Endothelial cell of umbilical vein (primary cell): ENCODE measurements at regions not wholly inside any gene's neighbourhood (a gene's known extent, or its start where the extent isn't known, plus 50 kb on each side); places are given as distances from the start of the nearest gene placed in this dataset.

Source experiments
- BruUV-seq: library from RNA; stranded (reverse); fragments of 400-500 nt; replicated peaks from 2 replicates; lab custom pipeline; 2021; lab: Mats Ljungman, UMichigan
- CTCF ChIA-PET: fragments of 300-600, 350-600 bp; sonication (Branson Sonifier 250); formaldehyde crosslinking; loops from one replicate; lab custom pipeline; 2021; ENCODE audit warnings: antibody characterized with exemption, inconsistent platforms; lab: Charles Lee
- POLR2A ChIA-PET: fragments of 300-600, 350-600 bp; sonication (Branson Sonifier 250); formaldehyde crosslinking; loops from one replicate; lab custom pipeline; 2021; ENCODE audit warnings: antibody characterized with exemption, inconsistent platforms; lab: Charles Lee
- DNase-seq: peaks from one replicate; pipeline ENCODE4 v3.0.0-alpha.2; 2011; ENCODE audit warnings: low read depth, low spot score
- FAIRE-seq: peaks from 2 replicates; lab custom pipeline; 2011; peaks lifted over from hg19 to GRCh38; lab: Jason Lieb, UNC
- H2AFZ ChIP-seq: 2 replicates; pipeline ENCODE4 v1.6.0; 2012; ENCODE audit warnings: low read depth, low read length, control low read depth, inconsistent platforms
- H3K27ac ChIP-seq: 2 replicates; pipeline ENCODE4 v1.5.1; 2011; ENCODE audit warnings: low read depth, mild to moderate bottlenecking, control low read depth, low read length, moderate library complexity; ENCODE audit not compliant: insufficient read depth
- H3K27me3 ChIP-seq, 2 experiments: 2 replicates each; pipeline versions ENCODE4 v1.6.0 to v1.6.1; 2011; ENCODE audit warnings: low read length in 2 of 2, mixed read lengths in 1 of 2; ENCODE audit not compliant: control insufficient read depth in 2 of 2, insufficient read depth in 2 of 2
- H3K36me3 ChIP-seq, 2 experiments: 2 replicates in 1 of 2; 3 replicates in 1 of 2; pipeline ENCODE4 v1.5.1; 2011; ENCODE audit warnings: low read length in 2 of 2, mild to moderate bottlenecking in 1 of 2, moderate library complexity in 1 of 2; ENCODE audit not compliant: control insufficient read depth in 2 of 2, insufficient read depth in 2 of 2; ENCODE audit errors: extremely low read depth in 1 of 2
- H3K4me1 ChIP-seq: 3 replicates; pipeline ENCODE4 v1.5.1; 2011; ENCODE audit warnings: mild to moderate bottlenecking, low read length; ENCODE audit not compliant: control insufficient read depth, insufficient read depth; ENCODE audit errors: extremely low read depth
- H3K4me2 ChIP-seq: 2 replicates; pipeline ENCODE4 v1.6.1; 2011; ENCODE audit warnings: low read length, control low read depth, mixed read lengths; ENCODE audit not compliant: insufficient read depth
- H3K4me3 ChIP-seq, 3 experiments: fragments of 200-600 bp in 1 of 3; sonication (generic), shearing (Covaris generic) in 1 of 3; replicated peaks in 1 of 3; 2 replicates each; pipeline ENCODE4 v1.5.1; 2011 to 2016; ENCODE audit warnings: control low read depth in 3 of 3, low read length in 3 of 3, mild to moderate bottlenecking in 2 of 3, inconsistent platforms in 1 of 3, low read depth in 1 of 3, moderate library complexity in 1 of 3; ENCODE audit not compliant: insufficient read depth in 1 of 3
- H3K79me2 ChIP-seq: 2 replicates; pipeline ENCODE4 v1.6.0; 2012; ENCODE audit warnings: low read length, inconsistent platforms; ENCODE audit not compliant: control insufficient read depth, insufficient read depth
- H3K9ac ChIP-seq: replicated peaks from 2 replicates; pipeline ENCODE3; 2011; ENCODE audit warnings: low read length, control low read depth; ENCODE audit not compliant: insufficient read depth; ENCODE audit errors: extremely low read depth
- H3K9me1 ChIP-seq: replicated peaks from 3 replicates; pipeline ENCODE4 v1.6.0; 2011; ENCODE audit warnings: mild to moderate bottlenecking, low read length; ENCODE audit not compliant: control insufficient read depth, insufficient read depth; ENCODE audit errors: extremely low read depth
- H3K9me3 ChIP-seq: replicated peaks from 2 replicates; pipeline ENCODE4 v1.5.1; 2012; ENCODE audit warnings: low read length, inconsistent platforms; ENCODE audit not compliant: control insufficient read depth, insufficient read depth
- H4K20me1 ChIP-seq: replicated peaks from 2 replicates; pipeline ENCODE3; 2011; ENCODE audit warnings: mild to moderate bottlenecking, low read length; ENCODE audit not compliant: control insufficient read depth, insufficient read depth; ENCODE audit errors: extremely low read depth
- FOS ChIP-seq: IDR thresholded peaks from 2 replicates; pipeline ENCODE4 v1.6.1; 2011; ENCODE audit warnings: mild to moderate bottlenecking, low read length, moderate library complexity, borderline replicate concordance; ENCODE audit not compliant: insufficient read depth
- GATA2 ChIP-seq: IDR thresholded peaks from 2 replicates; pipeline ENCODE4 v1.7.0; 2011; ENCODE audit warnings: low read depth, mild to moderate bottlenecking, moderate library complexity, mixed read lengths, low read length; ENCODE audit not compliant: insufficient read length, insufficient read depth
- JUN ChIP-seq: IDR thresholded peaks from 2 replicates; pipeline ENCODE4 v1.6.1; 2011; ENCODE audit warnings: borderline replicate concordance, low read depth; ENCODE audit not compliant: insufficient read length, insufficient read depth
- POLR2A ChIP-seq: IDR thresholded peaks from 2 replicates; pipeline ENCODE4 v1.6.1; 2012; ENCODE audit warnings: low read depth, mild to moderate bottlenecking, control low read depth, low read length
- POLR2AphosphoS5 ChIP-seq: IDR thresholded peaks from 2 replicates; pipeline ENCODE4 v1.6.1; 2012; ENCODE audit warnings: low read depth, mild to moderate bottlenecking, control low read depth, low read length, moderate library complexity; ENCODE audit not compliant: insufficient read depth
- dilution Hi-C: fragments of 300-500 bp; cut with MboI; formaldehyde crosslinking; loops from one replicate; pipeline ENCODE4 v1.15.0; 2019; ENCODE audit warnings: low sequenced_read_pairs; ENCODE audit not compliant: extremely low pct_ligation_motif_present
- intact Hi-C: fragments of 100-400 bp; cut with micrococcal nuclease; formaldehyde crosslinking; loops from one replicate; pipeline ENCODE4 v1.10.0; 2022
- TF ChIP-seq, protein P1 (sequence below): IDR thresholded peaks from 2 replicates; pipeline ENCODE4 v1.6.1; 2011; ENCODE audit not compliant: insufficient read depth, insufficient read length

DNA sequence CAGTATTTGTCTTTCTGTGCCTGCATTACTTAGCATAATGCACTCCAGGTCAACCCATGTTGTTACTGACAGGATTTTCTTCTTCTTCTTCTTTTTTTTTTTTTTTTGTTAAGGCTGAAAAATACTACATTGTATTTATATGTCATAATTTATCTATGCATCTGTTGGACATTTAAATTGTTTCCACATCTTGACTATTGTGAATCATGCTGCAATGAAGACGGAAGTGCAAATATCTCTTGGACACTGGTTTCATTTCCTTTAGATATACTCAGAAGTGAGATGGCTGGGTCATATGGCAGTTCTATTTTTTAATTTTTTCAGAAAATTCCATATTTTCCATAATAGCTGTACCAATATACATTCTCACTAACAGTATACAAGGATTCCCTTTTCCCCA is 272.7 kb upstream of the PMFBP1 start:
- Histone ChIP-seq H3K79me2 (no peaks in the 10 kb centered on the region), H3K36me3 (no peaks in the 10 kb centered on the region), H3K9me1 (no peaks in the 10 kb centered on the region), H3K4me3 (no peak overlapping the region), H3K9me3 (no peaks in the 10 kb centered on the region), H3K9ac (no peak overlapping the region), H3K4me1 (no peaks in the 10 kb centered on the region), H3K4me2 (no peak overlapping the region), H2AFZ (no peak overlapping the region), H3K27ac (no peak overlapping the region), H4K20me1 (no peaks in the 10 kb centered on the region), H3K27me3 (no peaks in the 10 kb centered on the region)
- POLR2A ChIA-PET: no interaction called here
- TF ChIP-seq, protein P1, sequence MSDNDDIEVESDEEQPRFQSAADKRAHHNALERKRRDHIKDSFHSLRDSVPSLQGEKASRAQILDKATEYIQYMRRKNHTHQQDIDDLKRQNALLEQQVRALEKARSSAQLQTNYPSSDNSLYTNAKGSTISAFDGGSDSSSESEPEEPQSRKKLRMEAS: no peak
- TF ChIP-seq POLR2AphosphoS5: no peak
- TF ChIP-seq POLR2A: no peak
- TF ChIP-seq JUN: no peak
- TF ChIP-seq FOS: no peak
- DNase-seq (no peak), FAIRE-seq (no peak)
- CTCF ChIA-PET: no interaction called here
- no TSS peak for BruUV-seq
- intact Hi-C loops (no loop called here), dilution Hi-C loops (no loop called here)

DNA sequence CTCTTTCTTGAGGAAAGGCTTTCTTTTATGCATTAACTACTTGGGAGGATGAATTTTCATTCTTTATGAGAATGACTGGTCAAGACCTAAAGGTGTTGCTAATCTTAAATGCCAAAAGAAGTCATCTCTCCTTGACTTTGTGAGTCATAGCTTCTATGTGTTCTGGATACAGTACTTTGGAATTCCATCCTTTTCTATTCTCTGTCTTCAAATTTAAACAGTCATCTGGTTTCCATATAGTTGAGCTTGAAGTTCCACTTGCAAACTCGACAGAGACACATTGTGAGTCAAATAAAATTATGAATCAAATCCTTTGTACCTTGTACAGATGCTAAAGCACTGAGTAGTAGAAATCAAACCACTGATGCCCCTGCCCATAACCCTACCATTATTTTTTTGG is 271.9 kb upstream of the PMFBP1 start:
- CTCF ChIA-PET: interaction anchor here (0.8 to 1.5 kb wide), 4 partner anchors 13 to 152 kb away, joined by 3 to 5 read pairs (median 4); no protein-coding TSS in a partner anchor
- H2AFZ ChIP-seq: no peak overlapping the region

More for the DNA sequence above, 271.9 kb upstream of the PMFBP1 start:
- TF ChIP-seq GATA2 (no peak), JUN (no peak), POLR2AphosphoS5 (no peak)
- H3K9me3 ChIP-seq: no peaks in the 10 kb centered on the region
- no peaks in the 10 kb centered on the region for H3K79me2 ChIP-seq
- no peaks in the 10 kb centered on the region for H3K4me1 ChIP-seq
- POLR2A ChIA-PET: no interaction called here
- intact Hi-C loops (no loop called here), dilution Hi-C loops (no loop called here)
- DNase-seq (no peak), FAIRE-seq (no peak)
- H3K27ac ChIP-seq: no peak overlapping the region
- no peak overlapping the region for H3K4me2 ChIP-seq
- no TSS peak for BruUV-seq
- H4K20me1 ChIP-seq: no peaks in the 10 kb centered on the region
- no peaks in the 10 kb centered on the region for H3K27me3 ChIP-seq
- H3K9me1 ChIP-seq: no peaks in the 10 kb centered on the region
- H3K4me3 ChIP-seq: no peak overlapping the region
- no peak overlapping the region for H3K9ac ChIP-seq
- no peaks in the 10 kb centered on the region for H3K36me3 ChIP-seq
